ENCODE measurements at regions not wholly inside any gene's neighbourhood (a gene's known extent, or its start where the extent isn't known, plus 50 kb on each side); places are given as distances from the start of the nearest gene placed in this dataset.

DNA sequence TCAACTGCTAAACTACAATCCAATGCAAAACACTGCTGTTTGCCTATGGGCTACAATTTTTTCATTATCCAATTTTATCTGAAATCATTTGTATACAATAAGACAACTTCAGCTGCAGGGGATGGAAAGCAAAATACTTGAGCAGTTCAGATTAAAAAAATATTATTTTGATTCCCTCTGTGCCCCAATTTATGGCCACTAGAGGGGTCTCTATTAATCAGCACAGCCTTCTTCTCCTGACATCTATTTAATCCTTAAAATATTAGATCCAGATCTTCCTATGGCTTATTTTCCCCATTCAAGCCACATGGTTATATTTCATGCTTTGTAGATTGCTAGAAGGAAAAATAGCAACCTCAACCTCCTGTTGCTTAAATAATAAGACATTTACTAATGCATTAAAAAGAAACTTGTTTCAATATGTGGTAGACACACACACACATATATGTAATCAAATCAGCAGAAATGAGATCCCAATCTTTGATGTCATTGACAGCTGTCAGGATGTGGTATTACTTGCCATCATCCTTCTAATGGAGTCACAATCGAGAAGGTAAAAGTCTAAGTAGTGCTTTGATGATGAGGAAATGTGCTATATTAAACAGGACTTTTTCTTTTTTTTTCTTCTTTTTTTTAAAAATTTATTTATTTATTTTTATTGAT lies 104.2 kb downstream of the P2RY1 start:
- TF ChIP-seq, protein P1, sequence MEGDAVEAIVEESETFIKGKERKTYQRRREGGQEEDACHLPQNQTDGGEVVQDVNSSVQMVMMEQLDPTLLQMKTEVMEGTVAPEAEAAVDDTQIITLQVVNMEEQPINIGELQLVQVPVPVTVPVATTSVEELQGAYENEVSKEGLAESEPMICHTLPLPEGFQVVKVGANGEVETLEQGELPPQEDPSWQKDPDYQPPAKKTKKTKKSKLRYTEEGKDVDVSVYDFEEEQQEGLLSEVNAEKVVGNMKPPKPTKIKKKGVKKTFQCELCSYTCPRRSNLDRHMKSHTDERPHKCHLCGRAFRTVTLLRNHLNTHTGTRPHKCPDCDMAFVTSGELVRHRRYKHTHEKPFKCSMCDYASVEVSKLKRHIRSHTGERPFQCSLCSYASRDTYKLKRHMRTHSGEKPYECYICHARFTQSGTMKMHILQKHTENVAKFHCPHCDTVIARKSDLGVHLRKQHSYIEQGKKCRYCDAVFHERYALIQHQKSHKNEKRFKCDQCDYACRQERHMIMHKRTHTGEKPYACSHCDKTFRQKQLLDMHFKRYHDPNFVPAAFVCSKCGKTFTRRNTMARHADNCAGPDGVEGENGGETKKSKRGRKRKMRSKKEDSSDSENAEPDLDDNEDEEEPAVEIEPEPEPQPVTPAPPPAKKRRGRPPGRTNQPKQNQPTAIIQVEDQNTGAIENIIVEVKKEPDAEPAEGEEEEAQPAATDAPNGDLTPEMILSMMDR (IDR thresholded peaks at IDR 0.05; ENCODE audit: low read depth, low read length), result no peak; the same call in 1 of the 2 replicates
- TF ChIP-seq EZH2phosphoT487 (IDR thresholded peaks at IDR 0.05; ENCODE audit: low read depth), result no peak
